Suprapubic skin (tissue), 4 donors: ENCODE measurements at regions not wholly inside any gene's neighbourhood (a gene's known extent, or its start where the extent isn't known, plus 50 kb on each side); places are given as distances from the start of the nearest gene placed in this dataset.

Experiments
- CTCF ChIP-seq, 2 donors: fragments of 200-600 bp in 1 of 2; fragments of 450-650 bp in 1 of 2; sonication (generic) in 1 of 2; IDR thresholded peaks; one replicate each; pipeline ENCODE4 v1.5.1; 2016 to 2019; ENCODE audit warnings: antibody characterized with exemption in 2 of 2, mild to moderate bottlenecking in 1 of 2, moderate library complexity in 1 of 2
- EP300 ChIP-seq: sonication (generic); formaldehyde crosslinking; IDR thresholded peaks from one replicate; pipeline ENCODE4 v1.6.1; 2017; ENCODE audit warnings: antibody characterized with exemption
- POLR2A ChIP-seq, 2 donors: fragments of 450-650 bp; IDR thresholded peaks; one replicate each; pipeline ENCODE4 v1.6.1; 2017; ENCODE audit warnings: antibody characterized with exemption in 2 of 2, mild to moderate bottlenecking in 2 of 2, moderate library complexity in 2 of 2
- POLR2AphosphoS5 ChIP-seq, 3 donors: sonication (generic); formaldehyde crosslinking; IDR thresholded peaks; one replicate each; pipeline ENCODE4 v1.6.1; 2017; ENCODE audit warnings: antibody characterized with exemption in 3 of 3

- no peak for TF ChIP-seq CTCF (IDR thresholded peaks at IDR 0.05)
- no peak for TF ChIP-seq POLR2AphosphoS5 (IDR thresholded peaks at IDR 0.05)
- TF ChIP-seq POLR2A (IDR thresholded peaks at IDR 0.05) = no peak
- TF ChIP-seq EP300 = no peak
These were observed 79.7 kb upstream of the RASGRF1 start for GRCh38 chr15:79170256-79170664.
